Cardiac fibroblast (primary cell): ENCODE measurements at regions not wholly inside any gene's neighbourhood (a gene's known extent, or its start where the extent isn't known, plus 50 kb on each side); places are given as distances from the start of the nearest gene placed in this dataset.

Experiments used
- DNase-seq, 2 donors: peaks; one replicate each; pipeline versions ENCODE4 v3.0.0 to v3.0.0-alpha.2; 2010; ENCODE audit warnings: low read depth in 2 of 2
- H3K4me3 ChIP-seq, 2 donors: replicated peaks in 1 of 2; 1 replicate in 1 of 2; 2 replicates in 1 of 2; pipeline ENCODE4 v1.5.1; 2011; ENCODE audit warnings: low read depth in 2 of 2, low read length in 2 of 2, mild to moderate bottlenecking in 2 of 2, moderate library complexity in 1 of 2
- CTCF ChIP-seq: IDR thresholded peaks from one replicate; pipeline ENCODE4 v1.5.1; 2011; ENCODE audit warnings: low read depth, mild to moderate bottlenecking, low read length, inconsistent platforms

DNA sequence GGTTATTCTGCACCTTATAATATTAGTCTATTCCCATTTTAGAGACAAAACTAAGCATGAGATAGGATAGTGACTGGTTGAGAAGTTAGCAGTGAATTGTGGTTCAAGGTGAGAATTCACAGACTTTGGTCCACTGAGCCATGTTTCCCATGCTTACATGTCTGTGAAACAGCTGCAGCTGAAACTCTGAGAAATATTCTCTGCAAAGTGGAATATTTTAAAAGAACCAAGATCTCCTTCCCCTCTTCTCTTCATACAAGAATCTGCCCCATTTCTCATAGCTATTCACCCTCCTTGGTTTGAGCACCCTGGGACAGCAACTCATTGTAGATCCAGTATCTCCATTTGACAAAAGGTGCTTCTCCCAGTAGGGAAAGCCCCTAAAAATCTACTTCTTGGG, 70.2 kb upstream of the TMEM170B start:
- no peak overlapping the region for H3K4me3 ChIP-seq
- no peak for TF ChIP-seq CTCF
- no peak for DNase-seq

- no peak for TF ChIP-seq CTCF
These were observed 74.2 kb upstream of the TMEM170B start for GRCh38 chr6:11463398-11463780.

DNA sequence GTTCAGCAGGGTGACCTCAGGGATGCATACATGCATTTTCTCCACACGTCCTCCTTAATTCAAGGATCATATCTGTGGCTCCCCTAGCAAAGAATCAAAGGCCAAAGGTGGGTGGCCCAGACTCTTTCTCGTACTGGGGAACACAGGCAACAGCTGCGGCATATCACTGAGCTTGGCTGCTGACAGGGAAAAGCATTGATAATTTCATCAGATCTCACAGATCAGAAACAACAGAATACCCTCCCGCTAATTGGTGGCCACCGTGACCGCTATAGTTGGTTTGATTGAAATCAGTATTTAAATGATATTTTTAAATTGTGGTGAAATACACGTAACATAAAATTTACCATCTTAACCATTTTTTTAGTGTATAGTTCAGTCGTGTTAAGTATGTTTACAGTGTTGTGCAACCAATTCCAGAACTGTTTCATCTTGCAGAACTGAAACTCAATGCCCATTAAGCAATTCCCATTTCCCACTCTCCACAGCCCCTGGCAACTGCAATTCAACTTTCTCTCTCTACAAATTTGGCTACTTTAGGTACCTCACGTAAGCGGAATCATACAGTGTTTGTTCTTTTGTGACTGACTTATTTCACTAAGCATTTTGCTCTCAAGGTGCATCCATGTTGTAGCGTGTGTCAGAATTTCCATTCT, 74.7 kb upstream of the TMEM170B start:
- H3K4me3 ChIP-seq, result no peak overlapping the region
- DNase-seq, result peak in 1 of 2 donors; percentile 8
- TF ChIP-seq CTCF, result no peak

More at GRCh38 chr6:11463398-11463780, 74.2 kb upstream of the TMEM170B start:
- no peak overlapping the region for H3K4me3 ChIP-seq
- DNase-seq, result no peak

DNA sequence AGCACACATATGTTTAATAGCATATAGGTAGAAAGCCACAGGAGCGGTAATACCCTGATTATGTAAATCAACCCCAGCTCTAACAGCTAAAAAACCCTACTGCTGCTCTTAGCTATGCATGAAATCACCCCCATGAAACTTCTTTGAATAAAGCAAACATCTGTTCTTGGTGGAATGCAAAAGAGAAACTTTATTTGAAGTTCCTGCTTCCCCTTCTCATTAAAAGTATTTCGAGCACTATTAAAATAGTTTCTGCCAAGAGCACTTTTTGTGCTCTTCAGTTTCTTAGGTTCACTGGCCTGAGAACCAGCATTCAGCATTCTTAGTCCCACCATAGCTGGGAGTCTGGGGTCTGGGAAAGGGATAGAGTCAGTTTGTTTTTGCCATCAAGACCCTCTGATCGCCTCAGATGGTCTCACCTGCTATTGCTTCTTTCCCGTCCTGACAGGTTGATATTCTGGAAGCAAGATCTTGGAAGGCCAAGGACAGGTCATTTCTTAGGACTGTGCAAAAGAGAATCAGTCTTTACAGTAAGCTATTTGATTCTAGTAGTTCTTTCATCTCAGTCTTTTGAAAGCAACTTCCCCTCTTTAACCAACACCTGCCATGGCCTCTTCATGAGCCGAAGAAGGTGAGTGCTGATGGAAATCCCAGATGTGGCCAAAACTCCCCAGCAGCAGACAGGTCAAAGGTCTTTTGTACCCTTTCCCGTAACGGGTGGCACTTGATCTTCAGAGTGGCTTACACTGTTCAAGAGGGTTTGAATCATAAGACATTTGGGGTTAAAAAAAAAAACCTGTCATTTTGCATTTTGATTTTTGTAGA, 76.5 kb upstream of the TMEM170B start:
- no peak for DNase-seq
- no peak overlapping the region for H3K4me3 ChIP-seq
- no peak for TF ChIP-seq CTCF

DNA sequence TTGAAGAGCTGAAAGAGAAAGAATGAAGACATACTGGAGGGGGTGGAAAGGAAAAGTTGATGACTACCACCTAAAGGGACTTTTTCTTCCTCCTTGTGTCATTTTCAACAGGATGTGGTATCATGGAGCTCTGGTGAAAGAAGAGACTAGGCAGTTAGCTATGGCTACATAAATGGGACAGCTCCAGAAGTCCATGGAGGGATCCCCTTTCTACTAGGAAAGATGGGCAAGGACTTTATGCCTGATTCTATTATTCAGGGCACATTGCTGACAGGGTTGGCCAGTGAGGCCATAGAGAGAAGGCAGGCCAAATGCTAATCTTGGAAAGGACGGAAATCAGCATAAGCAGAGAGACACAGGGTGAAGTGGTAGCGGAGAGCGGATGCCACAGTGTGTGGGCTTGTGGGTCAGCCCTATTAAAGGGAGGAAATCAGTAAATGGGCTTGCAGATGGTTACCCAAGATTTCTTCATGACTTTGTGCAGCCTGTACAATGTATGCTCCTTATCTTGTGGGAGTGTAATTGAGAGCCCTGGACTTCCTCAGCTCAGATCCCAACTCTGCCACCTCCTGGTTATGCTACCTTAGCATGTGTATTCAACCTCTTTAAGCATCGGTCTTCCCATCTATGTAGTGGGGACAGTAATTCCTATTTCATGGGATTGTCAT, 77.4 kb upstream of the TMEM170B start:
- no peak for TF ChIP-seq CTCF
- DNase-seq, result peak; percentile 25 to 55
- no peak overlapping the region for H3K4me3 ChIP-seq

- no peak for TF ChIP-seq CTCF
- no peak overlapping the region for H3K4me3 ChIP-seq
- no peak for DNase-seq
These were observed 78.4 kb upstream of the TMEM170B start for GRCh38 chr6:11459079-11459610.
